ENCODE measurements at regions not wholly inside any gene's neighbourhood (a gene's known extent, or its start where the extent isn't known, plus 50 kb on each side); places are given as distances from the start of the nearest gene placed in this dataset.

DNA sequence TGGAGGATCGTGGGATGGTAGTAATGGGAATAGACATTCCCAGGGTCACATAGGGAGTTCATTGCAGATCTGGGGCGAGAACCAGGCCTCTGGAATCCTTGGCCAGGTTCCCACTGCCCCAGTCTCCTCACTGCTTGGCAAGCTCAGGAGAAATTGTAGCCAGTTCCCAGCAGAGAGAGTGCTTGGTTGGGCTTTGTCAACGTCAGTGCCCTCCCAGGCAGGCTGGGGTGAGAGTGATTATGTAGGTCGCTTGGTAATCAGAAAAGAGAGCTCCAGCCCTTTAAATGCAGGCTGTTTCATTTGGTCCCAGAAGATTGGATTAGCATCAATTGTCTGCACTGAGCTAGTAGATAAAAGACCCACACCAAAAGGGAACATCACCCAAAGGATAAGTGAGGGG lies 51.8 kb upstream of the GALNT10 start:
- 2% methylated on average over 4 of the region's 4 CpGs for whole genome bisulfite sequencing (ENCODE audit: insufficient coverage, low coverage, missing lambda C conversion rate)
- no peak for TF ChIP-seq MCM3 (IDR thresholded peaks at IDR 0.05)
- TF ChIP-seq EHMT2 (IDR thresholded peaks at IDR 0.05), result no peak
- TF ChIP-seq ERF (CRISPR knock-in tag; IDR thresholded peaks at IDR 0.05), result no peak
- TF ChIP-seq, protein P1, sequence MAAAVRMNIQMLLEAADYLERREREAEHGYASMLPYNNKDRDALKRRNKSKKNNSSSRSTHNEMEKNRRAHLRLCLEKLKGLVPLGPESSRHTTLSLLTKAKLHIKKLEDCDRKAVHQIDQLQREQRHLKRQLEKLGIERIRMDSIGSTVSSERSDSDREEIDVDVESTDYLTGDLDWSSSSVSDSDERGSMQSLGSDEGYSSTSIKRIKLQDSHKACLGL (CRISPR knock-in tag; IDR thresholded peaks at IDR 0.05; ENCODE audit: borderline replicate concordance, poor library complexity, severe bottlenecking), result no peak
- TF ChIP-seq, protein P2, sequence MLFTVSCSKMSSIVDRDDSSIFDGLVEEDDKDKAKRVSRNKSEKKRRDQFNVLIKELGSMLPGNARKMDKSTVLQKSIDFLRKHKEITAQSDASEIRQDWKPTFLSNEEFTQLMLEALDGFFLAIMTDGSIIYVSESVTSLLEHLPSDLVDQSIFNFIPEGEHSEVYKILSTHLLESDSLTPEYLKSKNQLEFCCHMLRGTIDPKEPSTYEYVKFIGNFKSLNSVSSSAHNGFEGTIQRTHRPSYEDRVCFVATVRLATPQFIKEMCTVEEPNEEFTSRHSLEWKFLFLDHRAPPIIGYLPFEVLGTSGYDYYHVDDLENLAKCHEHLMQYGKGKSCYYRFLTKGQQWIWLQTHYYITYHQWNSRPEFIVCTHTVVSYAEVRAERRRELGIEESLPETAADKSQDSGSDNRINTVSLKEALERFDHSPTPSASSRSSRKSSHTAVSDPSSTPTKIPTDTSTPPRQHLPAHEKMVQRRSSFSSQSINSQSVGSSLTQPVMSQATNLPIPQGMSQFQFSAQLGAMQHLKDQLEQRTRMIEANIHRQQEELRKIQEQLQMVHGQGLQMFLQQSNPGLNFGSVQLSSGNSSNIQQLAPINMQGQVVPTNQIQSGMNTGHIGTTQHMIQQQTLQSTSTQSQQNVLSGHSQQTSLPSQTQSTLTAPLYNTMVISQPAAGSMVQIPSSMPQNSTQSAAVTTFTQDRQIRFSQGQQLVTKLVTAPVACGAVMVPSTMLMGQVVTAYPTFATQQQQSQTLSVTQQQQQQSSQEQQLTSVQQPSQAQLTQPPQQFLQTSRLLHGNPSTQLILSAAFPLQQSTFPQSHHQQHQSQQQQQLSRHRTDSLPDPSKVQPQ (CRISPR knock-in tag; IDR thresholded peaks at IDR 0.05; ENCODE audit: borderline replicate concordance), result no peak
- TF ChIP-seq HLTF (IDR thresholded peaks at IDR 0.05), result no peak
- TF ChIP-seq, protein P3, sequence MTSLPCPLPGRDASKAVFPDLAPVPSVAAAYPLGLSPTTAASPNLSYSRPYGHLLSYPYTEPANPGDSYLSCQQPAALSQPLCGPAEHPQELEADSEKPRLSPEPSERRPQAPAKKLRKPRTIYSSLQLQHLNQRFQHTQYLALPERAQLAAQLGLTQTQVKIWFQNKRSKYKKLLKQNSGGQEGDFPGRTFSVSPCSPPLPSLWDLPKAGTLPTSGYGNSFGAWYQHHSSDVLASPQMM (CRISPR knock-in tag; IDR thresholded peaks at IDR 0.05), result no peak
- TF ChIP-seq ZNF766 (CRISPR knock-in tag; conservative IDR thresholded peaks at IDR 0.05), result no peak
- no peak for TF ChIP-seq ZNF133 (CRISPR knock-in tag; IDR thresholded peaks at IDR 0.05)
- TF ChIP-seq RUNX1 (IDR thresholded peaks at IDR 0.05; ENCODE audit: low read depth), result no peak
- no peak for TF ChIP-seq MCM2 (IDR thresholded peaks at IDR 0.05; ENCODE audit: low read depth)
- TF ChIP-seq SMARCB1 (IDR thresholded peaks at IDR 0.05; ENCODE audit: insufficient read length, low read depth), result no peak
- TF ChIP-seq ZFPM2 (CRISPR knock-in tag; IDR thresholded peaks at IDR 0.05), result no peak
- TF ChIP-seq HMGN3 (IDR thresholded peaks at IDR 0.05; ENCODE audit: borderline replicate concordance, extremely low read depth, insufficient read length, low read depth, low read length), result no peak
- TF ChIP-seq, protein P4, sequence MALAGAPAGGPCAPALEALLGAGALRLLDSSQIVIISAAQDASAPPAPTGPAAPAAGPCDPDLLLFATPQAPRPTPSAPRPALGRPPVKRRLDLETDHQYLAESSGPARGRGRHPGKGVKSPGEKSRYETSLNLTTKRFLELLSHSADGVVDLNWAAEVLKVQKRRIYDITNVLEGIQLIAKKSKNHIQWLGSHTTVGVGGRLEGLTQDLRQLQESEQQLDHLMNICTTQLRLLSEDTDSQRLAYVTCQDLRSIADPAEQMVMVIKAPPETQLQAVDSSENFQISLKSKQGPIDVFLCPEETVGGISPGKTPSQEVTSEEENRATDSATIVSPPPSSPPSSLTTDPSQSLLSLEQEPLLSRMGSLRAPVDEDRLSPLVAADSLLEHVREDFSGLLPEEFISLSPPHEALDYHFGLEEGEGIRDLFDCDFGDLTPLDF (CRISPR knock-in tag; IDR thresholded peaks at IDR 0.05), result no peak
- intact Hi-C loops (cut with micrococcal nuclease) (no loop called here), in situ Hi-C loops (cut with MboI) (no loop called here)
- Histone ChIP-seq H3K9ac (ENCODE audit: insufficient read depth in 1 of 2, low read depth in 2 of 2, low read length in 2 of 2) (no peak overlapping the region), H3K4me3 (no peak overlapping the region), H2AFZ (ENCODE audit: low read depth, low read length) (no peak overlapping the region), H3K4me1 (replicated peaks in 1 of 2; ENCODE audit: control insufficient read depth in 2 of 2, insufficient read depth in 2 of 2, low read length in 2 of 2) (peaks cover 0 to 6% of the 10 kb centered on the region in 2 experiments; a peak in 2 of 5 replicates), H3K36me3 (ENCODE audit: control insufficient read depth, insufficient read depth, low read length) (no peaks in the 10 kb centered on the region), H4K20me1 (replicated peaks; ENCODE audit: control insufficient read depth, insufficient read depth, low read length) (no peaks in the 10 kb centered on the region; the same call in 1 of the 2 replicates), H3K27me3 (ENCODE audit: control insufficient read depth in 2 of 2, insufficient read depth in 2 of 2, low read length in 2 of 2) (peaks cover 15 to 30% of the 10 kb centered on the region in 2 experiments), H3K27ac (ENCODE audit: extremely low read depth, low read depth, low read length) (no peak overlapping the region), H3K9me1 (ENCODE audit: control insufficient read depth, insufficient read depth, low read length) (no peaks in the 10 kb centered on the region), H3K9me3 (replicated peaks; ENCODE audit: control insufficient read depth, insufficient read depth, low read depth, low read length) (no peaks in the 10 kb centered on the region), H3K4me2 (ENCODE audit: insufficient read depth, low read length) (no peak overlapping the region), H3K79me2 (ENCODE audit: control insufficient read depth, insufficient read depth, low read length) (no peaks in the 10 kb centered on the region)
- ChIA-PET POLR2A (no interaction called here), CTCF (ENCODE audit: low intra/inter-chr PET ratio) (no interaction called here)
- no TSS peak for BruUV-seq (replicated peaks)
- ATAC-seq (no peak), FAIRE-seq (no peak), DNase-seq (ENCODE audit: extremely low read depth in 1 of 4, low spot score in 3 of 4) (no peak)
